GM23338 (cell line): ENCODE measurements at regions not wholly inside any gene's neighbourhood (a gene's known extent, or its start where the extent isn't known, plus 50 kb on each side); places are given as distances from the start of the nearest gene placed in this dataset.
A peak's percentile ranks its signal among the peaks of the same experiment; 100 is the strongest.

Source experiments
- ATAC-seq: fragments of 200-7000 bp; cut with Tn5 transposase; 3 replicates; pipeline ENCODE4 v1.9.1; 2020
- DNase-seq: peaks from one replicate; pipeline ENCODE4 v3.0.0-alpha.2; 2015; ENCODE audit warnings: low spot score
- H2AFZ ChIP-seq: fragments of 200-600 bp; sonication (generic); 2 replicates; pipeline ENCODE4 v1.8.0; 2016; ENCODE audit warnings: antibody characterized with exemption, mild to moderate bottlenecking, moderate library complexity
- H3F3A ChIP-seq: fragments of 200-600 bp; sonication (generic); replicated peaks from 2 replicates; pipeline ENCODE4 v1.8.0; 2017; ENCODE audit warnings: antibody characterized with exemption, mixed run types, low read depth
- H3K27ac ChIP-seq: fragments of 200-600 bp; sonication (generic); 2 replicates; pipeline ENCODE4 v1.6.1; 2016; ENCODE audit warnings: low read depth
- H3K27me3 ChIP-seq: fragments of 200-600 bp; sonication (generic); 2 replicates; pipeline ENCODE4 v1.8.0; 2016; ENCODE audit warnings: mild to moderate bottlenecking, mixed run types, moderate library complexity; ENCODE audit not compliant: insufficient read depth
- H3K36me3 ChIP-seq: fragments of 200-600 bp; sonication (generic); 2 replicates; pipeline ENCODE4 v1.8.0; 2016; ENCODE audit warnings: mild to moderate bottlenecking; ENCODE audit not compliant: insufficient read depth
- H3K4me1 ChIP-seq: fragments of 200-600 bp; sonication (generic); 2 replicates; pipeline ENCODE4 v1.8.0; 2016; ENCODE audit warnings: mild to moderate bottlenecking, moderate library complexity; ENCODE audit not compliant: insufficient read depth
- H3K4me2 ChIP-seq: fragments of 200-600 bp; sonication (generic); 2 replicates; pipeline ENCODE4 v1.7.1; 2017; ENCODE audit warnings: mixed run types
- H3K4me3 ChIP-seq: fragments of 200-600 bp; sonication (generic); 2 replicates; pipeline ENCODE4 v1.6.1; 2016; ENCODE audit warnings: mixed run types
- H3K79me2 ChIP-seq: fragments of 200-600 bp; sonication (generic); replicated peaks from 2 replicates; pipeline ENCODE4 v1.8.0; 2017; ENCODE audit warnings: mild to moderate bottlenecking; ENCODE audit not compliant: insufficient read depth
- H3K9me2 ChIP-seq: fragments of 200-600 bp; sonication (generic); 2 replicates; pipeline ENCODE4 v1.8.0; 2017; ENCODE audit not compliant: insufficient read depth
- H4K20me1 ChIP-seq: fragments of 200-600 bp; sonication (generic); replicated peaks from 2 replicates; pipeline ENCODE4 v1.8.0; 2017; ENCODE audit warnings: mild to moderate bottlenecking; ENCODE audit not compliant: insufficient read depth
- H3K27ac Mint-ChIP-seq: 2 replicates; pipeline ENCODE4 v1.8.0; 2020; ENCODE audit warnings: inconsistent platforms, mild to moderate bottlenecking, moderate library complexity, mixed read lengths
- H3K27me3 Mint-ChIP-seq: 3 replicates; pipeline ENCODE4 v1.8.0; 2022; ENCODE audit warnings: low read depth, mild to moderate bottlenecking, moderate library complexity, mixed read lengths, inconsistent platforms; ENCODE audit not compliant: insufficient read depth, poor library complexity
- H3K36me3 Mint-ChIP-seq: 3 replicates; pipeline ENCODE4 v1.8.0; 2021; ENCODE audit warnings: low read depth, mild to moderate bottlenecking, inconsistent platforms, moderate library complexity, mixed read lengths
- H3K4me1 Mint-ChIP-seq: 3 replicates; pipeline ENCODE4 v1.8.0; 2020; ENCODE audit warnings: mild to moderate bottlenecking, inconsistent platforms, mixed read lengths
- H3K4me3 Mint-ChIP-seq: 3 replicates; pipeline ENCODE4 v1.8.0; 2021; ENCODE audit warnings: moderate library complexity, mild to moderate bottlenecking, inconsistent platforms, mixed read lengths
- H3K9me3 Mint-ChIP-seq: 3 replicates; pipeline ENCODE4 v1.8.0; 2020; ENCODE audit warnings: moderate library complexity, mild to moderate bottlenecking, inconsistent platforms, mixed read lengths
- EZH2 ChIP-seq: fragments of 200-600 bp; sonication (generic); IDR thresholded peaks from one replicate; pipeline ENCODE4 v1.8.0; 2017; ENCODE audit warnings: antibody characterized with exemption, mild to moderate bottlenecking, low read depth; ENCODE audit not compliant: unreplicated experiment
- JUNB ChIP-seq: IDR thresholded peaks from one replicate; pipeline ENCODE4 v1.6.1; 2016; ENCODE audit warnings: antibody characterized with exemption; ENCODE audit not compliant: unreplicated experiment
- POLR2AphosphoS5 ChIP-seq: IDR thresholded peaks from 2 replicates; pipeline ENCODE4 v1.6.1; 2016; ENCODE audit warnings: antibody characterized with exemption, low read depth
- STAT1 ChIP-seq: IDR thresholded peaks from one replicate; pipeline ENCODE4 v1.6.1; 2016; ENCODE audit warnings: antibody characterized with exemption; ENCODE audit not compliant: unreplicated experiment
- ZNF114 ChIP-seq: fragments of 250-450 bp; sonication (Bioruptor Pico); IDR thresholded peaks from 2 replicates; pipeline ENCODE4 v1.5.0; 2020; ENCODE audit warnings: mild to moderate bottlenecking, moderate library complexity
- ZNF331 ChIP-seq: fragments of 250-450 bp; sonication (Bioruptor Pico); IDR thresholded peaks from 2 replicates; pipeline ENCODE4 v1.5.0; 2020; ENCODE audit warnings: low read depth, mild to moderate bottlenecking, moderate library complexity
- ZNF462 ChIP-seq: fragments of 250-450 bp; sonication (Bioruptor Pico); IDR thresholded peaks from 2 replicates; pipeline ENCODE4 v1.5.0; 2020; ENCODE audit warnings: mild to moderate bottlenecking, moderate library complexity
- TF ChIP-seq, protein P1 (sequence below), 2 experiments: fragments of 200-600 bp in 1 of 2; sonication (generic) in 1 of 2; conservative IDR thresholded peaks; 2 replicates each; pipeline versions ENCODE4 v1.5.1 to v1.6.1; 2016 to 2017; ENCODE audit warnings: antibody characterized with exemption in 2 of 2, low read depth in 2 of 2, mild to moderate bottlenecking in 2 of 2, moderate library complexity in 1 of 2
- TF ChIP-seq, protein P2 (sequence below): IDR thresholded peaks from one replicate; pipeline ENCODE4 v1.6.1; 2018; ENCODE audit warnings: antibody characterized with exemption; ENCODE audit not compliant: unreplicated experiment

- Histone ChIP-seq H3K79me2 (no peaks in the 10 kb centered on the region), H3K4me1 (peaks cover 13% of the 10 kb centered on the region; the same call in 1 of the 2 replicates), H3K9me2 (peaks cover 12% of the 10 kb centered on the region; the same call in 1 of the 2 replicates), H3K4me3 (no peak overlapping the region), H3K27ac (no peak overlapping the region), H2AFZ (no peak overlapping the region), H3K4me2 (no peak overlapping the region; the same call in 1 of the 2 replicates), H3K27me3 (no peaks in the 10 kb centered on the region), H4K20me1 (no peaks in the 10 kb centered on the region), H3K36me3 (no peaks in the 10 kb centered on the region), H3F3A (no peaks in the 10 kb centered on the region)
- Mint-ChIP-seq H3K4me3 (no peak overlapping the region; the same call in 2 of the 3 replicates), H3K4me1 (peaks cover 18% of the 10 kb centered on the region), H3K9me3 (no peaks in the 10 kb centered on the region; the same call in 2 of the 3 replicates), H3K27me3 (no peaks in the 10 kb centered on the region), H3K27ac (peak overlapping the region; percentile 63), H3K36me3 (no peaks in the 10 kb centered on the region)
- ATAC-seq (peak; percentile 57), DNase-seq (peak; percentile 14)
- 0 out of 2 replicates have a peak, but pooled peaks have one; percentile 23 for TF ChIP-seq ZNF462
- TF ChIP-seq, protein P1, sequence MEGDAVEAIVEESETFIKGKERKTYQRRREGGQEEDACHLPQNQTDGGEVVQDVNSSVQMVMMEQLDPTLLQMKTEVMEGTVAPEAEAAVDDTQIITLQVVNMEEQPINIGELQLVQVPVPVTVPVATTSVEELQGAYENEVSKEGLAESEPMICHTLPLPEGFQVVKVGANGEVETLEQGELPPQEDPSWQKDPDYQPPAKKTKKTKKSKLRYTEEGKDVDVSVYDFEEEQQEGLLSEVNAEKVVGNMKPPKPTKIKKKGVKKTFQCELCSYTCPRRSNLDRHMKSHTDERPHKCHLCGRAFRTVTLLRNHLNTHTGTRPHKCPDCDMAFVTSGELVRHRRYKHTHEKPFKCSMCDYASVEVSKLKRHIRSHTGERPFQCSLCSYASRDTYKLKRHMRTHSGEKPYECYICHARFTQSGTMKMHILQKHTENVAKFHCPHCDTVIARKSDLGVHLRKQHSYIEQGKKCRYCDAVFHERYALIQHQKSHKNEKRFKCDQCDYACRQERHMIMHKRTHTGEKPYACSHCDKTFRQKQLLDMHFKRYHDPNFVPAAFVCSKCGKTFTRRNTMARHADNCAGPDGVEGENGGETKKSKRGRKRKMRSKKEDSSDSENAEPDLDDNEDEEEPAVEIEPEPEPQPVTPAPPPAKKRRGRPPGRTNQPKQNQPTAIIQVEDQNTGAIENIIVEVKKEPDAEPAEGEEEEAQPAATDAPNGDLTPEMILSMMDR (conservative IDR thresholded peaks at IDR 0.05; ENCODE audit: low read depth in 2 of 2), result no peak
Observed at GRCh38 chr14:97891515-97891914, 1094.3 kb downstream of the VRK1 start.

DNA sequence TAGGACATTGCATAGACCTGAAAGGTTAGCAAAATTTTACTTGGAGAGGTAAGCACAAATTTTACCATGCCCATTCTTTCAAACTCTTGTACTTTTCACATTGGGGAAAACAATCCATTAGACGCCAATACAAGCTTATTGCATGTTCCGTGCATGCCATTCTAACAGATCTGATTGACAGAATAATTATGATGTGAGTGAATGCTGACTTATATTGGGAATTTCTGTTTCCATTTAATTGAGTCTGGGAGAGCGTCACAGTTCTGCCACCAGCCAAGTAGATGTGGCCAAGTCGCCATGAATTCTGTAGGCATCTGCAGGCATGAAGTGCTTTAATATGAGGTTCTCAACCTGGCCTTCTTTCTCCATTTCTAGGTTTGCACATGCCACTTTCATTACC is 1097.4 kb downstream of the VRK1 start:
- Mint-ChIP-seq H3K9me3 (no peaks in the 10 kb centered on the region; the same call in 2 of the 3 replicates), H3K27me3 (no peaks in the 10 kb centered on the region)
- no peaks in the 10 kb centered on the region for H3F3A ChIP-seq
- TF ChIP-seq, protein P2, sequence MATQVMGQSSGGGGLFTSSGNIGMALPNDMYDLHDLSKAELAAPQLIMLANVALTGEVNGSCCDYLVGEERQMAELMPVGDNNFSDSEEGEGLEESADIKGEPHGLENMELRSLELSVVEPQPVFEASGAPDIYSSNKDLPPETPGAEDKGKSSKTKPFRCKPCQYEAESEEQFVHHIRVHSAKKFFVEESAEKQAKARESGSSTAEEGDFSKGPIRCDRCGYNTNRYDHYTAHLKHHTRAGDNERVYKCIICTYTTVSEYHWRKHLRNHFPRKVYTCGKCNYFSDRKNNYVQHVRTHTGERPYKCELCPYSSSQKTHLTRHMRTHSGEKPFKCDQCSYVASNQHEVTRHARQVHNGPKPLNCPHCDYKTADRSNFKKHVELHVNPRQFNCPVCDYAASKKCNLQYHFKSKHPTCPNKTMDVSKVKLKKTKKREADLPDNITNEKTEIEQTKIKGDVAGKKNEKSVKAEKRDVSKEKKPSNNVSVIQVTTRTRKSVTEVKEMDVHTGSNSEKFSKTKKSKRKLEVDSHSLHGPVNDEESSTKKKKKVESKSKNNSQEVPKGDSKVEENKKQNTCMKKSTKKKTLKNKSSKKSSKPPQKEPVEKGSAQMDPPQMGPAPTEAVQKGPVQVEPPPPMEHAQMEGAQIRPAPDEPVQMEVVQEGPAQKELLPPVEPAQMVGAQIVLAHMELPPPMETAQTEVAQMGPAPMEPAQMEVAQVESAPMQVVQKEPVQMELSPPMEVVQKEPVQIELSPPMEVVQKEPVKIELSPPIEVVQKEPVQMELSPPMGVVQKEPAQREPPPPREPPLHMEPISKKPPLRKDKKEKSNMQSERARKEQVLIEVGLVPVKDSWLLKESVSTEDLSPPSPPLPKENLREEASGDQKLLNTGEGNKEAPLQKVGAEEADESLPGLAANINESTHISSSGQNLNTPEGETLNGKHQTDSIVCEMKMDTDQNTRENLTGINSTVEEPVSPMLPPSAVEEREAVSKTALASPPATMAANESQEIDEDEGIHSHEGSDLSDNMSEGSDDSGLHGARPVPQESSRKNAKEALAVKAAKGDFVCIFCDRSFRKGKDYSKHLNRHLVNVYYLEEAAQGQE, result no peak
- TF ChIP-seq JUNB (no peak), POLR2AphosphoS5 (no peak), ZNF114 (no peak), STAT1 (no peak), EZH2 (no peak), ZNF331 (CRISPR knock-in tag) (no peak)

More for the DNA sequence above, 1097.4 kb downstream of the VRK1 start:
- Histone ChIP-seq H3K27me3 (no peaks in the 10 kb centered on the region), H3K27ac (no peak overlapping the region), H4K20me1 (no peaks in the 10 kb centered on the region), H3K4me2 (no peak overlapping the region), H3K79me2 (no peaks in the 10 kb centered on the region), H3K36me3 (no peaks in the 10 kb centered on the region), H3K4me1 (peaks cover 13% of the 10 kb centered on the region; the same call in 1 of the 2 replicates), H3K4me3 (no peak overlapping the region), H2AFZ (no peak overlapping the region), H3K9me2 (0 out of 2 replicates have a peak, but pooled peaks cover 4% of the 10 kb centered on the region)
- Mint-ChIP-seq H3K4me1 (peaks cover 18% of the 10 kb centered on the region), H3K36me3 (no peaks in the 10 kb centered on the region), H3K4me3 (no peak overlapping the region), H3K27ac (no peak overlapping the region)
- DNase-seq (no peak), ATAC-seq (no peak)
